Erythroblast (primary cell): ENCODE measurements at regions not wholly inside any gene's neighbourhood (a gene's known extent, or its start where the extent isn't known, plus 50 kb on each side); places are given as distances from the start of the nearest gene placed in this dataset.

ENCODE experiments used
- DNase-seq, 2 experiments: peaks; one replicate each; lab custom pipeline; 2025; lab: John Stamatoyannopoulos, UW
- GATA1 ChIP-seq: IDR thresholded peaks from 2 replicates; pipeline ENCODE4 v1.6.1; 2011; ENCODE audit warnings: low read depth, mild to moderate bottlenecking, control low read depth, low read length, moderate library complexity
- POLR2A ChIP-seq: IDR thresholded peaks from 2 replicates; pipeline ENCODE4 v1.6.1; 2011; ENCODE audit warnings: mild to moderate bottlenecking, low read length

DNA sequence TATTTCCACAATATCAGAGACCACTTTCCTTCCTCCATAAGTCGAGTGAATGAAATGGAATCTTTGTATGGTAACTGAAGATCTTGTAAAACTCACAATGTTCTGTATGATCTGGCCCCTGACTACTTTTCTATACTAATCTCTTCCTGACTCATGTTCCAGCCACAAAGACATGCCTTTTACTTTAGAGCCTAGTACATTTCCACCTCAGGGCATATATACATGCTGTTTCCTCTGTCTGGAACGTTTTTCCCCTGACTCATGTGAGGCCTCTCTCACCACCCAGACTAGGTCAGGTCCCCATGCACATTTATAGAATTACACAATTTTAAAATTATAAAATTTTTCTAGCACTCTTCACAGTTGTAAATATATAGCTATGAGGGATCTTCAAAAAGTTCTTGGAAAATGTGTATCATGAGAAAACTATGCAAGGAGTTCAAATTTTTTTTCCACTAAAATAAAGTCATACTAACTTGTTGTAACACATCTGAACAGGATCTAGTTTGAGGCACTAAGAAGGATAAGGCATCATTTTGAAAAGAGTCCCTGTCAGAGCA, 208.8 kb downstream of the SH2D1A start:
- no peak for DNase-seq
- TF ChIP-seq POLR2A, result no peak
- no peak for TF ChIP-seq GATA1

DNA sequence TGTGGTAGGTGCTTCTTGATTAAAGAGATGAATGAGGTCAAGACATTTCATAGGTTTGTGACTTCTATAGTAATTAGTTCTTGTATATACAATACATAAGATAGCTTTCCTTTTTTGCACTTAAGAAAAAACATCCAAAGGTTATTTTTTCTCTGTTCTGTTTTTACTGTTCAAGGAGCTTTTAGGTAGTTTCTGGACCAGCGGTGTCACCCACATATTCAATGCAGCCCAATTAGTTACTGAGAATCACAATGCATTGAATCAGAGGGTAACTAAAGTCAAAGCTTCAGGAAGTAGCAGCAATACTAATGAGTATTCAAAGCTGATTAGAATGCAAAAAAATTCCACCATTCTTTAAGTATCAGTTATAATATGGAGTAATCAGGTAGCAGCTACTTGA, 211.6 kb downstream of the SH2D1A start:
- TF ChIP-seq GATA1 (no peak), POLR2A (no peak)
- no peak for DNase-seq

GRCh38 chrX:124573468-124573867, 227.1 kb downstream of the SH2D1A start:
- TF ChIP-seq GATA1 (no peak), POLR2A (no peak)
- DNase-seq, result no peak

- no peak for DNase-seq
- TF ChIP-seq GATA1, result no peak
- TF ChIP-seq POLR2A, result no peak
These were observed 246.4 kb downstream of the SH2D1A start for GRCh38 chrX:124592744-124593143.

- TF ChIP-seq POLR2A (no peak), GATA1 (no peak)
- DNase-seq, result no peak
These were observed 247.8 kb downstream of the SH2D1A start for GRCh38 chrX:124594017-124594651.

DNA sequence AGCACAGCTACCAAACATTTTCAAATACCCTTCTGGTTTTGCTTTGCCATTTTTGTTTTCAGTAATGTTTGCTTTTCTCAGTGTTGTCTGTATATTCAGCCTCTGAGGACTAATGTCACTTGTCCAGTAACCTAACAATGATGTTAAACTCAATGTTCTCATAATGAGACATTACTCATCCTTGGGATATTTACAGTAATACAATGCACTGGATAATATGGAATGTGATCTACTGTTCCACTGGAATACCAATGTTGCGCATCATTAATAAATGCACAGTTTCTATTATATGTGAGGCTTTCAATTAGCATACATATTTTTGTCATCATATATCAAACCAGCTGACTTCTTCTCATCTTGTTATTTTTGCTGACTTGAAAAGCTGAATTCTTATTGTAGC, 259.1 kb downstream of the SH2D1A start:
- DNase-seq, result no peak
- no peak for TF ChIP-seq GATA1

GRCh38 chrX:124606724-124607123, 260.4 kb downstream of the SH2D1A start:
- no peak for DNase-seq
- TF ChIP-seq POLR2A (no peak), GATA1 (no peak)

- no peak for DNase-seq
- no peak for TF ChIP-seq GATA1
- TF ChIP-seq POLR2A, result no peak
These were observed 273.3 kb downstream of the SH2D1A start for GRCh38 chrX:124619710-124620109.

DNA sequence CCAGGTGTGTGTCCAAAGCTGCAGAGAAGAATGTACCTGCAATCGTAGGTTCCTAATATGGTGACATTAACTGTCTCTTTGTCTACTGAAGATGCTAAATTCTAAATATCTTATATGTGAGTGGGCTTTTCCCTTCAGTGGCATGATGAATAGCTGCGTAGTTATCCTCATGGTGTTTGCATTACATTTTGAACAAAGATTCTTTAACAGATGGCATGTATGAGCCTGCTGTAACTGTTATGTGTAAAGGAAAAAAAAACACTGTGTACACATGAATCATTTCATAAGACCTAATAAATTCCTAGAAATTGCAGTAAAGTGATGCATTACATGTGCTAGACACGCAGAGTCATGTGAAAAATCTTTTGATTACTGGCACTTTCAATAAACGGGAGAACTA, 288.0 kb downstream of the SH2D1A start:
- no peak for DNase-seq
- TF ChIP-seq GATA1 (no peak), POLR2A (no peak)

- peak; percentile 0 for DNase-seq
- TF ChIP-seq POLR2A (no peak), GATA1 (no peak)
These were observed 295.6 kb downstream of the SH2D1A start for GRCh38 chrX:124641737-124642491.

- no peak for DNase-seq
- no peak for TF ChIP-seq POLR2A
- TF ChIP-seq GATA1, result no peak
These were observed 300.0 kb downstream of the SH2D1A start for GRCh38 chrX:124646403-124646802.

GRCh38 chrX:124651031-124651430, 304.7 kb downstream of the SH2D1A start:
- DNase-seq, result no peak
- TF ChIP-seq POLR2A (no peak), GATA1 (no peak)

- TF ChIP-seq POLR2A (no peak), GATA1 (no peak)
- DNase-seq, result no peak
These were observed 319.4 kb downstream of the SH2D1A start for GRCh38 chrX:124665621-124666400.

GRCh38 chrX:124679199-124679598, 332.8 kb downstream of the SH2D1A start:
- no peak for DNase-seq
- TF ChIP-seq POLR2A (no peak), GATA1 (no peak)

GRCh38 chrX:124680287-124680686, 333.9 kb downstream of the SH2D1A start:
- TF ChIP-seq GATA1 (no peak), POLR2A (no peak)

More at GRCh38 chrX:124680287-124680686, 333.9 kb downstream of the SH2D1A start:
- no peak for DNase-seq
